HepG2 (cell line): ENCODE measurements at regions not wholly inside any gene's neighbourhood (a gene's known extent, or its start where the extent isn't known, plus 50 kb on each side); places are given as distances from the start of the nearest gene placed in this dataset.
"Not testable (repeated sequence)": the region's sequence is repeated elsewhere in the genome, so short reads cannot be mapped to it uniquely, and the experiment has no call there.

ENCODE experiments used
- ATAC-seq: fragments of 200-7000 bp; cut with Tn5 transposase; 3 replicates; pipeline ENCODE4 v1.9.1; 2020; ENCODE audit warnings: mild to moderate bottlenecking, moderate library complexity
- BruUV-seq: library from RNA; stranded (reverse); fragments of 400-500 nt; replicated peaks from 2 replicates; lab custom pipeline; 2021; lab: Mats Ljungman, UMichigan
- CTCF ChIA-PET: fragments of 300-600 bp; formaldehyde crosslinking; extraction: SDS; loops from one replicate; lab custom pipeline; 2021; ENCODE audit warnings: low total read pairs, inconsistent platforms, low intra/inter-chr PET ratio; lab: Yijun Ruan, JAX
- POLR2A ChIA-PET: fragments of 350-600 bp; sonication (Branson Sonifier 250); formaldehyde crosslinking; loops from one replicate; lab custom pipeline; 2020; ENCODE audit warnings: antibody characterized with exemption, inconsistent platforms; lab: Yijun Ruan, JAX
- DNase-seq: peaks from one replicate; pipeline ENCODE4 v3.0.0-alpha.2; 2015; ENCODE audit warnings: low spot score
- FAIRE-seq: peaks from 3 replicates; lab custom pipeline; 2011; peaks lifted over from hg19 to GRCh38; lab: Jason Lieb, UNC
- H2AFZ ChIP-seq: one replicate; pipeline ENCODE4 v1.6.1; 2011; ENCODE audit warnings: low read length, inconsistent platforms
- H3K27ac ChIP-seq: fragments of 300-600 bp; 3 replicates; pipeline ENCODE4 v1.8.0; 2011; ENCODE audit warnings: mixed run types, mild to moderate bottlenecking, mixed read lengths, low read length, inconsistent platforms; ENCODE audit not compliant: insufficient read depth; ENCODE audit errors: extremely low read length
- H3K27me3 ChIP-seq, 2 experiments: fragments of 200-600 bp in 1 of 2; 2 replicates in 1 of 2; 3 replicates in 1 of 2; pipeline versions ENCODE4 v1.6.0 to v1.8.0; 2011; ENCODE audit warnings: low read length in 2 of 2, mild to moderate bottlenecking in 2 of 2, moderate library complexity in 2 of 2, inconsistent platforms in 1 of 2; ENCODE audit not compliant: insufficient read depth in 2 of 2, control insufficient read depth in 1 of 2
- H3K36me3 ChIP-seq, 2 experiments: fragments of 200-600 bp in 1 of 2; replicated peaks in 1 of 2; 2 replicates in 1 of 2; 3 replicates in 1 of 2; pipeline versions ENCODE4 v1.5.1 to v1.8.0; 2011; ENCODE audit warnings: low read length in 2 of 2, inconsistent platforms in 1 of 2; ENCODE audit not compliant: insufficient read depth in 2 of 2, control insufficient read depth in 1 of 2
- H3K4me1 ChIP-seq: 2 replicates; pipeline ENCODE4 v1.5.1; 2012; ENCODE audit warnings: low read length, inconsistent platforms; ENCODE audit not compliant: insufficient read depth
- H3K4me2 ChIP-seq: 2 replicates; pipeline ENCODE4 v1.6.0; 2011; ENCODE audit warnings: low read depth, low read length, inconsistent platforms
- H3K4me3 ChIP-seq, 3 experiments: fragments of 200-600 bp in 1 of 3; sonication (generic), shearing (Covaris generic) in 1 of 3; replicated peaks in 1 of 3; 2 replicates each; pipeline ENCODE4 v1.5.1; 2011 to 2016; ENCODE audit warnings: low read length in 3 of 3, inconsistent platforms in 2 of 3, low read depth in 2 of 3, mild to moderate bottlenecking in 2 of 3, control low read depth in 1 of 3, mixed read lengths in 1 of 3; ENCODE audit not compliant: insufficient read depth in 1 of 3
- H3K79me2 ChIP-seq: one replicate; pipeline ENCODE4 v1.6.1; 2011; ENCODE audit warnings: low read length, inconsistent platforms; ENCODE audit not compliant: insufficient read depth
- H3K9ac ChIP-seq: 2 replicates; pipeline ENCODE4 v1.6.0; 2011; ENCODE audit warnings: mild to moderate bottlenecking, low read depth, low read length, inconsistent platforms; ENCODE audit not compliant: insufficient read depth
- H3K9me3 ChIP-seq: 2 replicates; pipeline ENCODE4 v1.5.1; 2012; ENCODE audit warnings: mild to moderate bottlenecking, low read length
- H4K20me1 ChIP-seq: 2 replicates; pipeline ENCODE4 v1.6.0; 2011; ENCODE audit warnings: inconsistent platforms, mild to moderate bottlenecking, low read length, moderate library complexity; ENCODE audit not compliant: insufficient read depth
- RFX3 ChIP-seq: IDR thresholded peaks from 2 replicates; pipeline ENCODE4 v1.6.1; 2016; ENCODE audit warnings: missing biosample characterization, missing genetic modification reagents
- SAP130 ChIP-seq: IDR thresholded peaks from 2 replicates; pipeline ENCODE4 v1.6.1; 2016; ENCODE audit warnings: low read depth
- WGBS: methylation state at CpG from one replicate; pipeline ENCODE4 v1.1.6; 2017; ENCODE audit warnings: low lambda C conversion rate; 5-methylcytosine and 5-hydroxymethylcytosine counted together
- in situ Hi-C: cut with HindIII; loops from 2 replicates; pipeline ENCODE4 v1.10.0; 2017; ENCODE audit warnings: low pct_unique_long_range_greater_than_20kb; ENCODE audit not compliant: extremely low pct_ligation_motif_present
- intact Hi-C: fragments of 100-400 bp; cut with micrococcal nuclease; formaldehyde crosslinking; loops from one replicate; pipeline ENCODE4 v1.10.0; 2022; ENCODE audit not compliant: unreplicated experiment

- peak; percentile 54 for ATAC-seq
- H3K79me2 ChIP-seq, H3K9ac ChIP-seq, H2AFZ ChIP-seq, H3K9me3 ChIP-seq, POLR2A ChIA-PET, H3K27me3 ChIP-seq, CTCF ChIA-PET, H3K36me3 ChIP-seq, H3K4me2 ChIP-seq, in situ Hi-C loops, H3K4me3 ChIP-seq, DNase-seq, BruUV-seq, H3K27ac ChIP-seq, FAIRE-seq, H3K4me1 ChIP-seq, intact Hi-C loops, H4K20me1 ChIP-seq: not testable (repeated sequence)
- peak; percentile 40; the same call in 1 of the 2 replicates for TF ChIP-seq RFX3
- TF ChIP-seq SAP130 = peak; percentile 28; the same call in 1 of the 2 replicates
- no CpG with 5 or more reads among the region's 5 CpGs for WGBS
These were observed 3953.8 kb upstream of the TPTE start for GRCh38 chr21:6567542-6567941.

GRCh38 chr21:6569152-6569551, 3952.2 kb upstream of the TPTE start:
- H3K9ac ChIP-seq, H3K4me2 ChIP-seq, intact Hi-C loops, H2AFZ ChIP-seq, H3K27ac ChIP-seq, FAIRE-seq, H4K20me1 ChIP-seq, H3K27me3 ChIP-seq, DNase-seq, POLR2A ChIA-PET, CTCF ChIA-PET, H3K4me1 ChIP-seq, H3K79me2 ChIP-seq, H3K36me3 ChIP-seq, in situ Hi-C loops, H3K4me3 ChIP-seq, BruUV-seq, H3K9me3 ChIP-seq: not testable (repeated sequence)
- ATAC-seq = peak; percentile 15; the same call in 1 of the 3 replicates
- no CpG with 5 or more reads among the region's 16 CpGs for WGBS

GRCh38 chr21:6569587-6570392, 3951.6 kb upstream of the TPTE start:
- H2AFZ ChIP-seq, H4K20me1 ChIP-seq, H3K79me2 ChIP-seq, BruUV-seq, CTCF ChIA-PET, FAIRE-seq, H3K9me3 ChIP-seq, POLR2A ChIA-PET, H3K4me1 ChIP-seq, H3K4me3 ChIP-seq, H3K9ac ChIP-seq, in situ Hi-C loops, intact Hi-C loops, DNase-seq, H3K4me2 ChIP-seq, H3K36me3 ChIP-seq, H3K27ac ChIP-seq, H3K27me3 ChIP-seq: not testable (repeated sequence)
- ATAC-seq = peak; percentile 27
- WGBS = no CpG with 5 or more reads among the region's 19 CpGs

GRCh38 chr21:6570700-6571368, 3950.5 kb upstream of the TPTE start:
- FAIRE-seq, in situ Hi-C loops, H3K27ac ChIP-seq, H3K36me3 ChIP-seq, DNase-seq, H3K27me3 ChIP-seq, H3K4me1 ChIP-seq, BruUV-seq, CTCF ChIA-PET, H3K79me2 ChIP-seq, POLR2A ChIA-PET, intact Hi-C loops, H3K4me3 ChIP-seq, H3K9me3 ChIP-seq, H3K9ac ChIP-seq, H4K20me1 ChIP-seq, H3K4me2 ChIP-seq, H2AFZ ChIP-seq: not testable (repeated sequence)
- no CpG with 5 or more reads among the region's 24 CpGs for WGBS
- ATAC-seq = peak; percentile 47
